ENCODE measurements at regions not wholly inside any gene's neighbourhood (a gene's known extent, or its start where the extent isn't known, plus 50 kb on each side); places are given as distances from the start of the nearest gene placed in this dataset.

GRCh38 chr5:36528588-36528987 is 77.8 kb upstream of the SLC1A3 start:
- no peak overlapping the region for H2AFZ ChIP-seq (ENCODE audit: low read depth, low read length)
- DNase-seq (no peak), ATAC-seq (ENCODE audit: insufficient read depth, low read depth) (no peak)
- TF ChIP-seq EZH2 (IDR thresholded peaks at IDR 0.05; ENCODE audit: borderline replicate concordance, low read depth, low read length, severe bottlenecking) (no peak), CTCF (IDR thresholded peaks at IDR 0.05; ENCODE audit: borderline replicate concordance, extremely low read depth, low read length, poor library complexity, severe bottlenecking) (no peak)
- H3K36me3 ChIP-seq (ENCODE audit: insufficient read depth, low read length), result no peaks in the 10 kb centered on the region
- no peak overlapping the region for H3K4me3 ChIP-seq (ENCODE audit: low read depth in 1 of 2, low read length in 2 of 2)
- peaks cover 4% of the 10 kb centered on the region for H3K27me3 ChIP-seq (ENCODE audit: insufficient read depth, low read length, poor library complexity)
- H4K20me1 ChIP-seq (ENCODE audit: insufficient read depth, low read length), result no peaks in the 10 kb centered on the region
- no peaks in the 10 kb centered on the region for H3K9me3 ChIP-seq (ENCODE audit: insufficient read depth, low read length, severe bottlenecking)
- no peak overlapping the region for H3K4me2 ChIP-seq (ENCODE audit: insufficient read depth, low read length)
- H3K4me1 ChIP-seq (ENCODE audit: insufficient read depth, low read length), result no peaks in the 10 kb centered on the region
- H3K79me2 ChIP-seq (ENCODE audit: insufficient read depth, low read length), result no peaks in the 10 kb centered on the region
- no peak overlapping the region for H3K27ac ChIP-seq (ENCODE audit: low read length)
- H3K9ac ChIP-seq (ENCODE audit: low read depth, low read length), result no peak overlapping the region

- H3K4me2 ChIP-seq (ENCODE audit: insufficient read depth, low read length), result no peak overlapping the region
- H3K4me3 ChIP-seq (ENCODE audit: low read depth in 1 of 2, low read length in 2 of 2), result no peak overlapping the region
- TF ChIP-seq CTCF (IDR thresholded peaks at IDR 0.05; ENCODE audit: borderline replicate concordance, extremely low read depth, low read length, poor library complexity, severe bottlenecking), result no peak
- no peak for TF ChIP-seq EZH2 (IDR thresholded peaks at IDR 0.05; ENCODE audit: borderline replicate concordance, low read depth, low read length, severe bottlenecking)
- ATAC-seq (ENCODE audit: insufficient read depth, low read depth) (no peak), DNase-seq (no peak)
- no peak overlapping the region for H3K9ac ChIP-seq (ENCODE audit: low read depth, low read length)
- H2AFZ ChIP-seq (ENCODE audit: low read depth, low read length), result no peak overlapping the region
- peaks cover 4% of the 10 kb centered on the region for H3K27me3 ChIP-seq (ENCODE audit: insufficient read depth, low read length, poor library complexity)
- H3K36me3 ChIP-seq (ENCODE audit: insufficient read depth, low read length), result no peaks in the 10 kb centered on the region
- H3K27ac ChIP-seq (ENCODE audit: low read length), result no peak overlapping the region
- H4K20me1 ChIP-seq (ENCODE audit: insufficient read depth, low read length), result no peaks in the 10 kb centered on the region
- H3K79me2 ChIP-seq (ENCODE audit: insufficient read depth, low read length), result no peaks in the 10 kb centered on the region
- H3K4me1 ChIP-seq (ENCODE audit: insufficient read depth, low read length), result no peaks in the 10 kb centered on the region
- H3K9me3 ChIP-seq (ENCODE audit: insufficient read depth, low read length, severe bottlenecking), result no peaks in the 10 kb centered on the region
Measured at GRCh38 chr5:36529142-36529541, 77.3 kb upstream of the SLC1A3 start.

GRCh38 chr5:36530215-36530614 is 76.2 kb upstream of the SLC1A3 start:
- Histone ChIP-seq H3K36me3 (ENCODE audit: insufficient read depth, low read length) (no peaks in the 10 kb centered on the region), H3K9ac (ENCODE audit: low read depth, low read length) (no peak overlapping the region), H3K79me2 (ENCODE audit: insufficient read depth, low read length) (no peaks in the 10 kb centered on the region), H3K27me3 (ENCODE audit: insufficient read depth, low read length, poor library complexity) (peaks cover 5% of the 10 kb centered on the region), H3K27ac (ENCODE audit: low read length) (no peak overlapping the region), H4K20me1 (ENCODE audit: insufficient read depth, low read length) (no peaks in the 10 kb centered on the region), H3K4me1 (ENCODE audit: insufficient read depth, low read length) (no peaks in the 10 kb centered on the region), H3K9me3 (ENCODE audit: insufficient read depth, low read length, severe bottlenecking) (no peaks in the 10 kb centered on the region), H2AFZ (ENCODE audit: low read depth, low read length) (no peak overlapping the region), H3K4me3 (ENCODE audit: low read depth in 1 of 2, low read length in 2 of 2) (no peak overlapping the region), H3K4me2 (ENCODE audit: insufficient read depth, low read length) (no peak overlapping the region)
- ATAC-seq (ENCODE audit: insufficient read depth, low read depth), result no peak
- no peak for TF ChIP-seq CTCF (IDR thresholded peaks at IDR 0.05; ENCODE audit: borderline replicate concordance, extremely low read depth, low read length, poor library complexity, severe bottlenecking)
- no peak for TF ChIP-seq EZH2 (IDR thresholded peaks at IDR 0.05; ENCODE audit: borderline replicate concordance, low read depth, low read length, severe bottlenecking)
- DNase-seq, result no peak

GRCh38 chr5:36531401-36531800 is 75.0 kb upstream of the SLC1A3 start:
- H3K27me3 ChIP-seq (ENCODE audit: insufficient read depth, low read length, poor library complexity), result peaks cover 17% of the 10 kb centered on the region
- no peak overlapping the region for H3K4me2 ChIP-seq (ENCODE audit: insufficient read depth, low read length)
- H3K79me2 ChIP-seq (ENCODE audit: insufficient read depth, low read length), result no peaks in the 10 kb centered on the region
- DNase-seq (no peak), ATAC-seq (ENCODE audit: insufficient read depth, low read depth) (no peak)
- no peaks in the 10 kb centered on the region for H3K9me3 ChIP-seq (ENCODE audit: insufficient read depth, low read length, severe bottlenecking)
- no peak overlapping the region for H3K9ac ChIP-seq (ENCODE audit: low read depth, low read length)
- no peak overlapping the region for H2AFZ ChIP-seq (ENCODE audit: low read depth, low read length)
- H3K4me3 ChIP-seq (ENCODE audit: low read depth in 1 of 2, low read length in 2 of 2), result no peak overlapping the region
- H4K20me1 ChIP-seq (ENCODE audit: insufficient read depth, low read length), result no peaks in the 10 kb centered on the region
- no peak overlapping the region for H3K27ac ChIP-seq (ENCODE audit: low read length)
- TF ChIP-seq EZH2 (IDR thresholded peaks at IDR 0.05; ENCODE audit: borderline replicate concordance, low read depth, low read length, severe bottlenecking), result no peak
- H3K4me1 ChIP-seq (ENCODE audit: insufficient read depth, low read length), result no peaks in the 10 kb centered on the region
- H3K36me3 ChIP-seq (ENCODE audit: insufficient read depth, low read length), result no peaks in the 10 kb centered on the region
